SK-N-MC (cell line): ENCODE measurements at regions not wholly inside any gene's neighbourhood (a gene's known extent, or its start where the extent isn't known, plus 50 kb on each side); places are given as distances from the start of the nearest gene placed in this dataset.

Source experiments
- EZH2 ChIP-seq: fragments of 200-600 bp; sonication (generic); IDR thresholded peaks from one replicate; pipeline ENCODE4 v1.6.1; 2017; ENCODE audit warnings: antibody characterized with exemption
- FOXP2 ChIP-seq: optimal IDR thresholded peaks from 2 replicates; pipeline ENCODE3; 2011; ENCODE audit warnings: mild to moderate bottlenecking, moderate library complexity; ENCODE audit not compliant: insufficient read depth; ENCODE audit errors: extremely low read length, control extremely low read depth
- POLR2AphosphoS5 ChIP-seq: IDR thresholded peaks from 2 replicates; pipeline ENCODE4 v1.6.1; 2012; ENCODE audit warnings: mild to moderate bottlenecking, low read depth, low read length, borderline replicate concordance

DNA sequence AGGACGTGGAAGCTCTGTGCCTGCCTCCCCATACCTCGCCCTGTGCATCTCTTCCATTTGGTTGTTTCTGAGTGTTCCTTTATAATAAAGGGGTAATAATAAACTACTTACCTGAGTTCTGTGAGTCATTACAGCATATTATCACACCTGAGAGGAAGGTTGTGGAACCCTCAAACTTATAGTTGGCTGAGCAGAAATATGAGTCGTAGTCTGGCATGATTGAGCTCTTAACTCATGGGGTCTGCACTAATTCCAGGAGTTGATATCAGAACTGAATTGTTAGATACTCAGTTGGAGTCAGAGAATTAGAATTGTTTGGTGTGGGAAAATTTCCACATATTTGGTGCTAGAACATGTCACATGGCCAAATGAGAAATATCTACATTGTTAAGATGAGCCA, 52.4 kb upstream of the HTR2A start:
- no peak for TF ChIP-seq EZH2
- TF ChIP-seq POLR2AphosphoS5: no peak
- no peak for TF ChIP-seq FOXP2
